A673 (cell line): ENCODE measurements at regions not wholly inside any gene's neighbourhood (a gene's known extent, or its start where the extent isn't known, plus 50 kb on each side); places are given as distances from the start of the nearest gene placed in this dataset.

ENCODE experiments used
- BruUV-seq: library from RNA; stranded (reverse); fragments of 400-500 nt; replicated peaks from 2 replicates; lab custom pipeline; 2021; lab: Mats Ljungman, UMichigan
- CTCF ChIA-PET: fragments of 300-600 bp; sonication (Branson Sonifier 250); formaldehyde crosslinking; loops from one replicate; lab custom pipeline; 2022; ENCODE audit warnings: antibody characterized with exemption; lab: Charles Lee
- POLR2A ChIA-PET: fragments of 300-600 bp; sonication (Branson Sonifier 250); formaldehyde crosslinking; loops from one replicate; lab custom pipeline; 2022; ENCODE audit warnings: antibody characterized with exemption; ENCODE audit not compliant: low non-redundant PET; lab: Charles Lee
- DNase-seq: peaks from one replicate; pipeline ENCODE4 v3.0.0-alpha.2; 2015; ENCODE audit warnings: low spot score
- H3K27ac ChIP-seq: fragments of 200-600 bp; sonication (generic); 2 replicates; pipeline ENCODE4 v1.5.1; 2016; ENCODE audit warnings: mixed run types, low read depth, mild to moderate bottlenecking, mixed read lengths, antibody characterized with exemption, low read length; ENCODE audit not compliant: poor library complexity, severe bottlenecking
- H3K27me3 ChIP-seq: fragments of 200-600 bp; sonication (generic); replicated peaks from 2 replicates; pipeline ENCODE4 v1.6.1; 2017; ENCODE audit warnings: mixed run types, low read depth, mild to moderate bottlenecking, mixed read lengths, antibody characterized with exemption, low read length; ENCODE audit not compliant: insufficient read depth, poor library complexity
- H3K36me3 ChIP-seq: fragments of 200-600 bp; sonication (generic); 2 replicates; pipeline ENCODE4 v1.6.1; 2016; ENCODE audit warnings: mixed run types, mild to moderate bottlenecking, mixed read lengths, antibody characterized with exemption, low read length; ENCODE audit not compliant: insufficient read depth, poor library complexity, severe bottlenecking
- H3K4me1 ChIP-seq: fragments of 200-600 bp; sonication (generic); 2 replicates; pipeline ENCODE4 v1.6.1; 2017; ENCODE audit warnings: mixed run types, mild to moderate bottlenecking, mixed read lengths, antibody characterized with exemption, low read length; ENCODE audit not compliant: insufficient read depth, poor library complexity, severe bottlenecking
- H3K4me3 ChIP-seq: fragments of 200-600 bp; sonication (generic); 2 replicates; pipeline ENCODE4 v1.5.1; 2016; ENCODE audit warnings: low read depth, mixed run types, mild to moderate bottlenecking, mixed read lengths, low read length; ENCODE audit not compliant: poor library complexity, severe bottlenecking
- H3K9me3 ChIP-seq: fragments of 200-600 bp; sonication (generic); 2 replicates; pipeline ENCODE4 v1.6.1; 2016; ENCODE audit warnings: mixed run types, low read depth, mild to moderate bottlenecking, mixed read lengths, antibody characterized with exemption, low read length; ENCODE audit not compliant: poor library complexity, severe bottlenecking
- EZH2 ChIP-seq: fragments of 200-600 bp; sonication (generic); IDR thresholded peaks from 2 replicates; pipeline ENCODE4 v1.6.1; 2017; ENCODE audit warnings: borderline replicate concordance, low read depth, mild to moderate bottlenecking, mixed read lengths, antibody characterized with exemption, low read length; ENCODE audit not compliant: poor library complexity, severe bottlenecking
- intact Hi-C: fragments of 100-400 bp; cut with micrococcal nuclease; formaldehyde crosslinking; loops from one replicate; pipeline ENCODE4 v1.10.0; 2022; ENCODE audit not compliant: unreplicated experiment
- TF ChIP-seq, protein P1 (sequence below): fragments of 300-800, 200-600 bp; sonication (generic); conservative IDR thresholded peaks from 2 replicates; pipeline ENCODE4 v1.5.1; 2017; ENCODE audit warnings: low read depth, mild to moderate bottlenecking, antibody characterized with exemption, low read length, moderate library complexity, mixed read lengths

DNA sequence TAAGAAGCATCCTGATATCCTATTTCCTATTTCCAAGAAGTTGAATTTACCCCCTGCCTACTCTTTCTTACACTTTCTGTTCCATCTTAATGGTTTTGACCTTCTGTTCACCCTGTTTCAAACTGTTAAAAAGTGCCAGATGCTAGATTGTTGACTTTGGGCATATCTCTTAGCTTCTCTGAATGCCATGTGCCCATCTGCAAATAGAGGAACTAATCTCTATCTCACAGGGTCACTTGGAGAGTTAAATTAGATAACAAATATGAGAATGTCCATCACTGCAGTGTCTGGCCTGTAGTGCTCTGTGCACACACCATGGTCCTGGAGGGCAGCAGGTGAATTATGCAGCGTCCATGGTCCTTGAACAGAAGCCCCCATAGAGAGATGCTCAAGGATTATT, 83.8 kb downstream of the LRATD1 start:
- no peak for TF ChIP-seq EZH2
- TF ChIP-seq, protein P1, sequence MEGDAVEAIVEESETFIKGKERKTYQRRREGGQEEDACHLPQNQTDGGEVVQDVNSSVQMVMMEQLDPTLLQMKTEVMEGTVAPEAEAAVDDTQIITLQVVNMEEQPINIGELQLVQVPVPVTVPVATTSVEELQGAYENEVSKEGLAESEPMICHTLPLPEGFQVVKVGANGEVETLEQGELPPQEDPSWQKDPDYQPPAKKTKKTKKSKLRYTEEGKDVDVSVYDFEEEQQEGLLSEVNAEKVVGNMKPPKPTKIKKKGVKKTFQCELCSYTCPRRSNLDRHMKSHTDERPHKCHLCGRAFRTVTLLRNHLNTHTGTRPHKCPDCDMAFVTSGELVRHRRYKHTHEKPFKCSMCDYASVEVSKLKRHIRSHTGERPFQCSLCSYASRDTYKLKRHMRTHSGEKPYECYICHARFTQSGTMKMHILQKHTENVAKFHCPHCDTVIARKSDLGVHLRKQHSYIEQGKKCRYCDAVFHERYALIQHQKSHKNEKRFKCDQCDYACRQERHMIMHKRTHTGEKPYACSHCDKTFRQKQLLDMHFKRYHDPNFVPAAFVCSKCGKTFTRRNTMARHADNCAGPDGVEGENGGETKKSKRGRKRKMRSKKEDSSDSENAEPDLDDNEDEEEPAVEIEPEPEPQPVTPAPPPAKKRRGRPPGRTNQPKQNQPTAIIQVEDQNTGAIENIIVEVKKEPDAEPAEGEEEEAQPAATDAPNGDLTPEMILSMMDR, result no peak
- CTCF ChIA-PET, result no interaction called here
- Histone ChIP-seq H3K4me1 (no peaks in the 10 kb centered on the region), H3K9me3 (no peaks in the 10 kb centered on the region), H3K27me3 (peaks cover 2% of the 10 kb centered on the region), H3K36me3 (no peaks in the 10 kb centered on the region), H3K4me3 (no peak overlapping the region), H3K27ac (no peak overlapping the region)
- no TSS peak for BruUV-seq
- POLR2A ChIA-PET, result no interaction called here
- DNase-seq, result no peak
- intact Hi-C loops, result loop anchor here (5.0 kb wide), 1 partner anchor 211 kb away; no protein-coding TSS in a partner anchor

DNA sequence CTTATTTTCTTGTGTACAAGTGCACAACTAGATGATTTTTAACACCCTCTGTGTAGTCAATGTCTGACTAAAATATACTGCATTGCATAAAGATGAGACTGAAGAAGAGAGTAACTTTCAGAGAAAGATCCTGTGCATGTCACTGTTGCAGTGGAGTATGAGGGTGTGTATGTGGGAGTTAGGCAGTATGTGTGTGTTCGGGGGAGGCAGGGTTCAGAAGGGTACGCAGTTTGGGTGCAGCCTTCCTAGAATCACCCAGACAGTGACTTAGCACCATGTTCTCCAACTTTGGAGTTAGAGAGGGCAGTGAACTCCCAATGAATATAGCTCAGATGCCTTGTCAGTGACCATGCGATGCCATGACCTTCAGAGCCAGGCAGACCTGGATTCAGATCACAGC, 84.6 kb downstream of the LRATD1 start:
- BruUV-seq, result no TSS peak
- ChIA-PET CTCF (no interaction called here), POLR2A (no interaction called here)
- peaks cover 2% of the 10 kb centered on the region for H3K27me3 ChIP-seq
- no peak for DNase-seq
- H3K36me3 ChIP-seq, result no peaks in the 10 kb centered on the region
- H3K4me3 ChIP-seq, result no peak overlapping the region
- no peaks in the 10 kb centered on the region for H3K9me3 ChIP-seq
- no peak overlapping the region for H3K27ac ChIP-seq
- TF ChIP-seq EZH2, result no peak
- TF ChIP-seq, protein P1, result no peak
- H3K4me1 ChIP-seq, result no peaks in the 10 kb centered on the region
- intact Hi-C loops, result loop anchor here (5.0 kb wide), 1 partner anchor 210 kb away; no protein-coding TSS in a partner anchor

DNA sequence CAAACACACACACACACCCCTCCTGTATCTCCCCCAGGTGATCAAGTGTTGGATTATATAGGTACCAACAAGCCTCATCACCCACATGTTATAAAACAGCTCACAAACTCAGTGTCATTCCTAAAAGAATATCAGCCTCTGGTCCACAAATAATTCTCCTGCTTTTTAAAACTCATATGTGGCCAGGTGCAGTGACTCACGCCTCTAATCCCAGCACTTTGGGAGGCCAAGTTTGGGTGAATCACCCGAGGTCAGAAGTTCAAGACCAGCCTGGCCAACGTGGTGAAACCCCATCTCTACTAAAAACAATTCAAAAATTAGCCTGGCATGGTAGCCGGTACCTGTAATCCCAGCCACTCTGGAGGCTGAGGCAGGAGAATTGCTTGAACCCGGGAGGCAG, 87.8 kb downstream of the LRATD1 start:
- Histone ChIP-seq H3K4me1 (no peaks in the 10 kb centered on the region), H3K36me3 (no peaks in the 10 kb centered on the region), H3K9me3 (no peaks in the 10 kb centered on the region), H3K4me3 (no peak overlapping the region), H3K27me3 (peaks cover 2% of the 10 kb centered on the region), H3K27ac (no peak overlapping the region)
- ChIA-PET CTCF (no interaction called here), POLR2A (no interaction called here)
- no TSS peak for BruUV-seq
- intact Hi-C loops, result no loop called here
- DNase-seq, result no peak
- TF ChIP-seq, protein P1, result no peak
- TF ChIP-seq EZH2, result no peak
